B cell (primary cell): ENCODE measurements at regions not wholly inside any gene's neighbourhood (a gene's known extent, or its start where the extent isn't known, plus 50 kb on each side); places are given as distances from the start of the nearest gene placed in this dataset.

ENCODE experiments used
- ATAC-seq: fragments of 200-7000 bp; cut with Tn5 transposase; one replicate; pipeline ENCODE4 v1.10.0; 2021; ENCODE audit warnings: low read depth, mild to moderate bottlenecking, moderate number of reproducible peaks, moderate library complexity
- CTCF ChIA-PET: fragments of 350-600 bp; sonication (Branson Sonifier 250); formaldehyde crosslinking; loops from one replicate; lab custom pipeline; 2021; ENCODE audit warnings: antibody characterized with exemption, inconsistent platforms; lab: Charles Lee
- POLR2A ChIA-PET: fragments of 350-600 bp; sonication (Branson Sonifier 250); formaldehyde crosslinking; loops from one replicate; lab custom pipeline; 2021; ENCODE audit warnings: antibody characterized with exemption; lab: Charles Lee
- DNase-seq: peaks from one replicate; pipeline ENCODE4 v3.0.0; 2013
- H2AFZ ChIP-seq: 2 replicates; pipeline ENCODE4 v1.6.1; 2012; ENCODE audit warnings: mild to moderate bottlenecking, low read depth, low read length; ENCODE audit not compliant: insufficient read depth, poor library complexity, severe bottlenecking
- H3K27ac ChIP-seq, 2 donors: 1 replicate in 1 of 2; 2 replicates in 1 of 2; pipeline ENCODE4 v1.5.1; 2012 to 2013; ENCODE audit warnings: low read length in 2 of 2, mild to moderate bottlenecking in 2 of 2, moderate library complexity in 1 of 2
- H3K27me3 ChIP-seq, 4 experiments: fragments of 200-600 bp in 1 of 4; sonication (generic) in 1 of 4; replicated peaks in 1 of 4; 1 replicate in 2 of 4; 2 replicates in 2 of 4; pipeline versions ENCODE4 v1.6.1 to v1.7.0; 2013 to 2016; ENCODE audit warnings: low read length in 3 of 4, mild to moderate bottlenecking in 2 of 4, mixed read lengths in 1 of 4, moderate library complexity in 1 of 4; ENCODE audit not compliant: insufficient read depth in 4 of 4, control insufficient read depth in 3 of 4; ENCODE audit errors: control extremely low read depth in 1 of 4
- H3K36me3 ChIP-seq, 2 experiments: replicated peaks in 1 of 2; 1 replicate in 1 of 2; 2 replicates in 1 of 2; pipeline versions ENCODE4 v1.6.1 to v1.7.1; 2013; ENCODE audit warnings: low read length in 1 of 2; ENCODE audit not compliant: insufficient read depth in 2 of 2, control insufficient read depth in 1 of 2; ENCODE audit errors: control extremely low read depth in 1 of 2, extremely low read depth in 1 of 2
- H3K4me1 ChIP-seq, 2 donors: fragments of 200-600 bp in 1 of 2; sonication (generic) in 1 of 2; 1 replicate in 1 of 2; 2 replicates in 1 of 2; pipeline versions ENCODE4 v1.5.1 to v1.6.1; 2013 to 2017; ENCODE audit warnings: low read length in 2 of 2; ENCODE audit not compliant: control insufficient read depth in 2 of 2, insufficient read depth in 2 of 2
- H3K4me2 ChIP-seq: replicated peaks from 2 replicates; pipeline ENCODE3; 2012; ENCODE audit warnings: mild to moderate bottlenecking, low read depth, low read length; ENCODE audit not compliant: poor library complexity, severe bottlenecking
- H3K4me3 ChIP-seq, 5 experiments: fragments of 200-600 bp in 1 of 5; sonication (generic) in 1 of 5; 1 replicate in 3 of 5; 2 replicates in 2 of 5; pipeline versions ENCODE4 v1.5.1 to v1.7.0; 2011 to 2016; ENCODE audit warnings: low read length in 4 of 5, mild to moderate bottlenecking in 4 of 5, low read depth in 2 of 5, control low read depth in 1 of 5, moderate library complexity in 1 of 5; ENCODE audit not compliant: insufficient read depth in 1 of 5; ENCODE audit errors: control extremely low read depth in 1 of 5, extremely low read depth in 1 of 5
- H3K79me2 ChIP-seq: fragments of 200-600 bp; sonication (generic); one replicate; pipeline ENCODE4 v1.6.0; 2016; ENCODE audit warnings: low read length; ENCODE audit not compliant: control insufficient read depth, insufficient read depth
- H3K9ac ChIP-seq: fragments of 200-600 bp; sonication (generic); 2 replicates; pipeline ENCODE4 v1.6.1; 2017; ENCODE audit warnings: mild to moderate bottlenecking, low read length, moderate library complexity
- H3K9me3 ChIP-seq, 3 donors: one replicate each; pipeline versions ENCODE4 v1.6.1 to v1.7.1; 2013; ENCODE audit warnings: low read length in 2 of 3; ENCODE audit not compliant: control insufficient read depth in 2 of 3, insufficient read depth in 1 of 3; ENCODE audit errors: control extremely low read depth in 1 of 3
- H4K20me1 ChIP-seq: 2 replicates; pipeline ENCODE4 v1.6.0; 2012; ENCODE audit warnings: mild to moderate bottlenecking, low read length; ENCODE audit not compliant: insufficient read depth, control insufficient read depth, poor library complexity, severe bottlenecking
- H3K27ac Mint-ChIP-seq: one replicate; pipeline ENCODE4 v1.8.0; 2021; ENCODE audit warnings: mixed read lengths
- H3K27me3 Mint-ChIP-seq: one replicate; pipeline ENCODE4 v1.8.0; 2021; ENCODE audit warnings: mixed read lengths
- H3K4me1 Mint-ChIP-seq: one replicate; pipeline ENCODE4 v1.8.0; 2021; ENCODE audit warnings: mixed read lengths
- H3K4me3 Mint-ChIP-seq: one replicate; pipeline ENCODE4 v1.8.0; 2021; ENCODE audit warnings: mixed read lengths
- H3K9me3 Mint-ChIP-seq: one replicate; pipeline ENCODE4 v1.8.0; 2022; ENCODE audit warnings: mixed read lengths; ENCODE audit not compliant: insufficient read depth
- CTCF ChIP-seq: fragments of 200-600 bp; IDR thresholded peaks from one replicate; pipeline ENCODE4 v1.8.0; 2022; ENCODE audit warnings: antibody characterized with exemption, mild to moderate bottlenecking
- EZH2 ChIP-seq: IDR thresholded peaks from 2 replicates; pipeline ENCODE4 v1.6.1; 2012; ENCODE audit warnings: borderline replicate concordance, low read depth, mild to moderate bottlenecking, moderate library complexity, low read length; ENCODE audit not compliant: insufficient read depth, poor library complexity, severe bottlenecking
- WGBS: methylation state at CpG from one replicate; pipeline ENCODE4 v1.1.5; 2013; ENCODE audit warnings: missing lambda C conversion rate; ENCODE audit not compliant: insufficient coverage; 5-methylcytosine and 5-hydroxymethylcytosine counted together
- intact Hi-C: fragments of 100-400 bp; cut with micrococcal nuclease; formaldehyde crosslinking; loops from one replicate; pipeline ENCODE4 v1.10.0; 2022

GRCh38 chr16:54425681-54426552 is 139.3 kb upstream of the IRX3 start:
- Histone ChIP-seq H3K4me3 (no peak overlapping the region), H3K9me3 (peaks cover 0 to 21% (median 0%) of the 10 kb centered on the region in 3 donors), H3K9ac (no peak overlapping the region), H3K27ac (no peak overlapping the region), H3K36me3 (no peaks in the 10 kb centered on the region), H4K20me1 (no peaks in the 10 kb centered on the region), H3K27me3 (peaks cover 0 to 11% (median 1%) of the 10 kb centered on the region in 4 experiments), H3K79me2 (no peaks in the 10 kb centered on the region), H3K4me1 (no peaks in the 10 kb centered on the region), H3K4me2 (no peak overlapping the region), H2AFZ (no peak overlapping the region)
- CTCF ChIA-PET, result no interaction called here
- Mint-ChIP-seq H3K4me1 (no peaks in the 10 kb centered on the region), H3K9me3 (peaks cover 5% of the 10 kb centered on the region), H3K27me3 (peaks cover 23% of the 10 kb centered on the region), H3K27ac (no peak overlapping the region), H3K4me3 (no peak overlapping the region)
- POLR2A ChIA-PET, result no interaction called here
- no peak for DNase-seq
- TF ChIP-seq EZH2, result no peak
- no peak for TF ChIP-seq CTCF
- intact Hi-C loops, result no loop called here
- no peak for ATAC-seq
- 87% methylated on average over 8 of the region's 12 CpGs for WGBS

- no peak for ATAC-seq
- peaks cover 17% of the 10 kb centered on the region for H3K27me3 Mint-ChIP-seq
- H3K79me2 ChIP-seq, result no peaks in the 10 kb centered on the region
- H3K4me3 ChIP-seq, result no peak overlapping the region
- no peaks in the 10 kb centered on the region for H3K4me1 Mint-ChIP-seq
- intact Hi-C loops, result no loop called here
- CTCF ChIA-PET, result no interaction called here
- H3K27ac Mint-ChIP-seq, result no peak overlapping the region
- no peak overlapping the region for H2AFZ ChIP-seq
- H3K27me3 ChIP-seq, result peaks cover 0 to 6% (median under 1%) of the 10 kb centered on the region in 4 experiments
- no peak for DNase-seq
- H3K4me3 Mint-ChIP-seq, result no peak overlapping the region
- H3K4me2 ChIP-seq, result no peak overlapping the region
- TF ChIP-seq EZH2 (no peak), CTCF (no peak)
- H3K27ac ChIP-seq, result no peak overlapping the region
- peaks cover 4% of the 10 kb centered on the region for H3K9me3 Mint-ChIP-seq
- H4K20me1 ChIP-seq, result no peaks in the 10 kb centered on the region
- WGBS, result no CpG with 5 or more reads among the region's 1 CpG
- POLR2A ChIA-PET, result no interaction called here
- H3K9me3 ChIP-seq, result peaks cover 0 to 15% (median 0%) of the 10 kb centered on the region in 3 donors
- no peaks in the 10 kb centered on the region for H3K4me1 ChIP-seq
- no peaks in the 10 kb centered on the region for H3K36me3 ChIP-seq
- no peak overlapping the region for H3K9ac ChIP-seq
These were observed 138.5 kb upstream of the IRX3 start for GRCh38 chr16:54425068-54425467.
